IPS-NIHi7 (cell line): ENCODE measurements at regions not wholly inside any gene's neighbourhood (a gene's known extent, or its start where the extent isn't known, plus 50 kb on each side); places are given as distances from the start of the nearest gene placed in this dataset.
"Not testable (repeated sequence)": the region's sequence is repeated elsewhere in the genome, so short reads cannot be mapped to it uniquely, and the experiment has no call there.

Experiments used
- DNase-seq: peaks from one replicate; pipeline ENCODE4 v3.0.0; 2012; ENCODE audit warnings: mixed read lengths; ENCODE audit errors: extremely low spot score

GRCh38 chr2:107700073-107700472 is 126.6 kb upstream of the RGPD4 start:
- no peak for DNase-seq

- no peak for DNase-seq
Observed at GRCh38 chr2:107711941-107712340, 114.8 kb upstream of the RGPD4 start.

GRCh38 chr2:107712857-107713256 is 113.8 kb upstream of the RGPD4 start:
- DNase-seq, result no peak

GRCh38 chr2:107717661-107718060 is 109.0 kb upstream of the RGPD4 start:
- peak; percentile 16 for DNase-seq

GRCh38 chr2:107719141-107719540 is 107.6 kb upstream of the RGPD4 start:
- DNase-seq, result no peak

- no peak for DNase-seq
Observed at GRCh38 chr2:107719836-107720235, 106.9 kb upstream of the RGPD4 start.

GRCh38 chr2:107721178-107721577 is 105.5 kb upstream of the RGPD4 start:
- DNase-seq, result no peak

GRCh38 chr2:107721586-107721985 is 105.1 kb upstream of the RGPD4 start:
- DNase-seq, result no peak

GRCh38 chr2:107725824-107726223 is 100.9 kb upstream of the RGPD4 start:
- DNase-seq, result not testable (repeated sequence)

- no peak for DNase-seq
Observed at GRCh38 chr2:107727318-107727717, 99.4 kb upstream of the RGPD4 start.

GRCh38 chr2:107728586-107728985 is 98.1 kb upstream of the RGPD4 start:
- DNase-seq, result no peak

GRCh38 chr2:107729440-107729839 is 97.3 kb upstream of the RGPD4 start:
- DNase-seq, result no peak

GRCh38 chr2:107730898-107731297 is 95.8 kb upstream of the RGPD4 start:
- DNase-seq, result no peak

GRCh38 chr2:107731435-107731834 is 95.3 kb upstream of the RGPD4 start:
- DNase-seq, result no peak

GRCh38 chr2:107735201-107735600 is 91.5 kb upstream of the RGPD4 start:
- DNase-seq, result no peak

- DNase-seq, result no peak
Observed at GRCh38 chr2:107737756-107738155, 88.9 kb upstream of the RGPD4 start.

GRCh38 chr2:107738266-107738665 is 88.4 kb upstream of the RGPD4 start:
- DNase-seq, result no peak

GRCh38 chr2:107740300-107740699 is 86.4 kb upstream of the RGPD4 start:
- no peak for DNase-seq

- DNase-seq, result no peak
Observed at GRCh38 chr2:107742460-107743027, 84.1 kb upstream of the RGPD4 start.

GRCh38 chr2:107743274-107743673 is 83.4 kb upstream of the RGPD4 start:
- no peak for DNase-seq

- DNase-seq, result no peak
Observed at GRCh38 chr2:107745100-107745499, 81.6 kb upstream of the RGPD4 start.

- not testable (repeated sequence) for DNase-seq
Observed at GRCh38 chr2:107746552-107747198, 80.0 kb upstream of the RGPD4 start.

GRCh38 chr2:107747199-107747963 is 79.3 kb upstream of the RGPD4 start:
- DNase-seq, result not testable (repeated sequence)
